GM18907 (cell line): ENCODE measurements at regions not wholly inside any gene's neighbourhood (a gene's known extent, or its start where the extent isn't known, plus 50 kb on each side); places are given as distances from the start of the nearest gene placed in this dataset.

Experiments
- ATAC-seq: cut with Tn5 transposase; IDR thresholded peaks from one replicate; pipeline ENCODE4 v1.9.1; 2021; ENCODE audit warnings: mild to moderate bottlenecking, moderate library complexity; ENCODE audit not compliant: unreplicated experiment

DNA sequence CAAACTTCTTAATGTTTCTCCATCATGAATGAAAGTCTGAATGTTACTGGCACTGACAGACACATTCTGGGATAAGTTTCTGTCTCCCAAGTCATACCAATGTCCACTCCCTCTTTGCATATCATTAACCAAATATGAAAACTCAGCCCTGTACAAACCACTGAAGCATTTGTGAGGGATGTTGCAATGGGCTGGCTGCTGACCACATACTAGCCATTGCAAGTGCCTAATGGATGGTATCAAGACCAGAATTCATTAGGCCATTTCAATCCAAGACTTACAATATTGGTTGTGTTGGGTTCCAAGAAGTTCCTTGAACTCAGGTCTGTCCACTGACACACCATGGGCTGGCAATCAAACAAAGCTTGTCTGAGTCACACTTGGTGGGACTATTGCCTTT lies 73.8 kb downstream of the CBLN2 start:
- no peak for ATAC-seq

DNA sequence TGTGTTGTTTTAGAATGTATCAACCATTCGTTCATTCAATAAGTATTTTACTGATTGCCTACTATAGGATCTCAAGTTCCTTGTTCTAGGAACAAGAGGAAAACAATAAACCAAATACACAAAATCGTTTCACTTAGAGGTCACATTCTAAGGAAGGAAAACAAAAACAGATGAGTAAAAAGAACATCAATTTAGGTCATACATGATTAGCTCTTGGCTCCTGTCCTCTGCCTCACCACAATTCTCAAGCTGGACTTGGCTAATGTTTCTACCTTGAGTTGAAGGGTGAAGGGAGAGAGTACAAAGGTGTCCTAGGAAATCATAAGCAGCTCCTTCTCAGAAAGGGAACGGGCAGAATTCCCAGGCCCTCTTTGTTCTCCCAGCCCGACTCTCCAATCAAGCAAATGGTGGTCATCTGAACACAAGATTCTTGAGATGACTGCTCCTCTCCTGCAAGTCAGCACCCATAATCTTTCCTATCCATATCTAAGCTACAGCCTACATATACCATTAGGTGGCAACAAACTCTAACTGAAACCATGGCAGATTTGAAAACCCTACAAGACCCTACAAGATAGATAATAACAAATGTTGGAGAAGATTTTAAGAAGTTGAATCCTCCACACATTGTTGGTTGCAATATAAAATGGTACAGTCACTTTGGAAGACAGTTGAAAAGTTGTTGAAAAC lies 76.0 kb downstream of the CBLN2 start:
- no peak for ATAC-seq

DNA sequence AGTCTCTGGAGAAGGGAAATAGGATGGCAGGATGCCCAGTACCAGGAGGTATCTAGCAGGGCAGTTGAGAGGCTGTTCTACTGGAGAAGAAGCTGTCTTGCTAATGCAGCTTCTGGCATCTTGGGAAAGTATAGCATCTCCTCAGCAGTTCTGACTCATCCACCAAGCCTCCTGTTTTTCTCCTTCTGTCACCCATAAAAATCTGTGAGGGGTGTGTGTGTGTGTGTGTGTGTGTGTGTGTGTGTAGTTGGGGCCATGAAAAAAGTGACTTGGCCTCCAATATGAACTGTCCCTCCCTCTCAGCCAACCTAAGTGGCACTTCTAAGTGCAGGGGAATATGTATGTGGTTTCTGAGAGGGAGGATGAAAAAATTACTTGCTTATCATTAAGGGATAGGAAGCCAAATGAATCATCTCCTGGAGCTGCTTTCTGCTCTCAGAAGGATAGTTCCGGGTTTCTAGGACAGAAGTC lies 83.9 kb downstream of the CBLN2 start:
- no peak for ATAC-seq

GRCh38 chr18:72458271-72458670 lies 85.9 kb downstream of the CBLN2 start:
- ATAC-seq: no peak

- ATAC-seq: no peak
Observed at GRCh38 chr18:72456802-72457201, 87.3 kb downstream of the CBLN2 start.

DNA sequence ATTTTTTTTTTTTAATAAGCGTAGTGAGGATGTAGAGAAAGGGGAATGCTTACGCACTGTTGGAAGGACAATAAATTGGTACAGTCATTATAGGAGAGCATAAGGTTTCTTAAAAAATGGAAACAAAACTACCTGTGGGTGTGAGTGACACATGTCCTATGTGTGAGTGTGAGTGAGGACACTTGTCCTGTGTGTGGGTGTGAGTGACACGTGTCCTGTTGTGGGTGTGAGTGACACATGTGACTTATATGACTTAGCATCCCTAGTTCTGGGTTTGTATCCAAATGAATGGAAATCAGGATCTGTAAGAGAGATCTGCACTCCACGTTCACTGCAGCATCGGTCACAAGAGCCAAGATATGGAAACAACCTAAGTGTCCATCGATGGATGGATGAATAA lies 91.8 kb downstream of the CBLN2 start:
- no peak for ATAC-seq

DNA sequence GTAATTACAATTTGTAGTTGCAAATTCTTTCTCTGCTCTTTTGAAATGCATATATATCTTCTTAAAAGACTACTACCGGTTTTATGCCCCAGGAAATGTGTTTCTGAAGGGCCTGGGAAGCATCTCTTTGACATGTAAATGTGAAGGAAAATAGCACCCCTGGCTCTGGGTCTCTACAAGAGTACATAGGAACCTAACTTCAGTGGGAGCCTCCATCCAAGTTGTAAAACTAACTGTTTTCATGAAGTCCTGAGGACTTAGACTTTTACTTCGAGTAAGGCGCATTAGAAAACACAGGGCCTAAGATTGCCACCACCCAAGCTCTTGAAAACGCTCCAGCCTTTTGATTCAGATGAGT lies 99.4 kb downstream of the CBLN2 start:
- ATAC-seq: no peak

DNA sequence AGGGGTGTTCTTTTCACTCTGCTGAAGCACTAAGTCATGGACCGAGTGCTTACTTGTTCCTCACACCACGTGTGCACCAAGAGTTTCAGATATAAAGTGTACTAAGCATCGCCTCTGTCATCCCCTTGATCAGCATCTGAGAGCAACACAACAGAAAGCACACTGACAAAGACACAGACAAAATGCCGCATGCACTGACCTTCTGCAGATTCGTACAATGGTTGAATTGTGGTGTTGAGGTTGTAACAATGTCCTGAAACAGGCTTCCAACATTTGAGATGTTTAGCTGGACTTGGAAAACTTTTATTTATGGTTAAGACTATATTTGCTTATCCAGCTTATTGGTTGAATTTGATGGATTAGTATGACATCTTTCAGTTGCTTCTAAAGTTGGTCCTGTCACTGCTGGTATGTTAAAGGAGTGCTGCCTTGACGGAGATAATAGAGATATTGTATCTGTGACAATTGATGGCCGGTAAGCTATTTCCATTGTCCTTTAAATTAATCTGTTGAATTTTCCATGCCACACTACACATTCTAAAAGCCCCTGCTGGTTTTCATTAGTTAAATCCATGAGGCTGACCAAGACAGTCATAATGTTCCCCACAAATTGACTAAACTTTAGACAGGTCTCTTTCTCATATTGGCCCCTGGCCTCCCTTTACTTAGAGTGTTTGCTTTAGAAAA lies 99.9 kb downstream of the CBLN2 start:
- ATAC-seq: no peak

GRCh38 chr18:72436401-72436800 lies 107.7 kb downstream of the CBLN2 start:
- ATAC-seq: no peak

DNA sequence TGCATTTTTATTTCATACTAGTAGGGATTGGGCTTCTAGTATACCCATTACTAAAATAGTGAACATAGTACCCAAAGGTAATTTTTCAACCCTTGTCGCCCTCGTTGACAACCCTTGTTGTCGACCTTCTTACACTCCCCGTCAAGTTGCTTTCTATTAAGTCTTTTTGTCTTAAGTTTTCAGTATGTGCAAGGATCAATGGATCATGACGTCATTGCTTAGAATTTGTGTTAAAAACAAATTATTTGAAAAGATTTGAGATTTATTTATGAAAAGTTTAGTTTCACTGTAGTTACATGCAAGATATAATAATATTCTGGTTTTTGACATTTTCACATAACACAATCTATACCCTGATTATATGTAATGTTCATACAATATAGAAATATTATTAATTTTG lies 110.4 kb downstream of the CBLN2 start:
- no peak for ATAC-seq

DNA sequence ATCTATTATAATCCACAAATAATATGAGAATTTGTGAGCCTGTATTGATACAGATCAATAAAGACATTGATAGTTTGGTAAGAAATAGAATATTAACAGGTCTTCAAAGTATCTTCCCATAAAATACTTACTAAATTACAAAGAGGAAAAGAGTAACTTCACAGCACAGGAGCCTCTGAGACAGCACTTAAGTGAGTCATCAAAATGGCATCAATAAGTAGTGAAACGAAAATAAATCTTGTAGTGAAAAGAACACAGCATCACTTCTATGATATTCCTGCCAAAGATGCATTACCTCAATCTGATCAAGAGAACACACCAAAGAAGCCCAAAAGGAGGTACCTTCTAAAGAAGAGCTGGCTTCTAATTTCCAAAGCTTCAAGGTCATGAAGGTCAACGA lies 116.4 kb downstream of the CBLN2 start:
- no peak for ATAC-seq

DNA sequence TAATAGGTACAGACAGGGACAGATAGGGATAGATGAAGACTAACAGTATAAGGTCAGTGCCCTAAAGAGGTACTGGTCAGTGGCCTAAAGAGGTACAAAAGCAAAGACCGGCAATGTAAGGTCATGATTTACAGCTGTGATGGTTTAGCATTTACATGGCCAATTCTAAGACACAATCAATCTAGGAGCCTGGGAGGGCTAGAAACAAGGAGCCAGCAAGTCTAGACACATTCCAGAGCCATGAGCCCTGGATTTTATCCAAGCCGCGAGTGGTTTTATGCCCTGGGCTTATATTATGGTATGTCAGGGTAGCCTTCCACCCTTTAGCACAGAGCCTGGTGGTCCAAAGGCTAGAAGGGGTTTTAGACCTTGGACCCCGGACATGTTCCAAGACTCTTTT lies 124.2 kb downstream of the CBLN2 start:
- no peak for ATAC-seq

- ATAC-seq: no peak
Observed at GRCh38 chr18:72412927-72413326, 131.2 kb downstream of the CBLN2 start.

- ATAC-seq: no peak
Observed at GRCh38 chr18:72411261-72411660, 132.9 kb downstream of the CBLN2 start.

DNA sequence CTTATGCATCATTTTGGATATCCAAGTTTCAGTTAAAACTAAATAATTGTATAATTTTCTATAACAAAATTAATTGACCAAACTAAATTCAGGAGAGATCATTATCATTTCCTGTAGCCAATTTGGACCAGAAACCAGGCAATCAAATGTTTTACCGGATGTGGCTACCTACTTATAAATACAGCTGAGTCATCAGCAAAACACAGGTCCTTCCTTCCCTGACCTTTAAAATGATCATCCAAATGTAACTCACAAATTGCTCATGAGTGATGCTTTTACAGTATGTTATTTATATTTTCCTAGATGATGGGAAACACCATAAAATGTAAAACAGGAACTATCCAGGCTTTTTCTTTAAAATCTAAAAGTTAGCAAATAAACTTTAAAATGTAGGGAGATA lies 133.7 kb downstream of the CBLN2 start:
- ATAC-seq: no peak

- ATAC-seq: no peak
Observed at GRCh38 chr18:72409903-72410302, 134.2 kb downstream of the CBLN2 start.

DNA sequence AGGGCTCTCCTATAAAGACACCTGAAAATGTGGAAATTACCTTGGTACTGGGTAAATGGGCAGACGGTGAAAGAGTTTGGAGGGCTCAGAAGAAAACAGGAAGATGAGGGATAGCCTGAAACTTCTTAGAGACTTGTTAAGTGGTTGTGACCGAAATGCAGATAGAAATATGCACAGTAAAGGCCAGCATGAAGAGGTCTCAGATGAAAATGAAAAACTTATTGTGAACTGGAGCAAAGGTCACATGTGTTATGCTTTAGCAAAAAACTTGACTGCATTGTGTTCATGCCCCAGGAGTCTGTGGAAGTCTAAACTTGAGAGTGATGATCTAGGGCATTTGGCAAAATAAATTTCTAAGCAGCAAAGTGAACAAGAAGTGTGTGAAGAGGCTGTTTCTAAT lies 137.1 kb downstream of the CBLN2 start:
- ATAC-seq: no peak

- no peak for ATAC-seq
Observed at GRCh38 chr18:72391951-72392350, 152.2 kb downstream of the CBLN2 start.

DNA sequence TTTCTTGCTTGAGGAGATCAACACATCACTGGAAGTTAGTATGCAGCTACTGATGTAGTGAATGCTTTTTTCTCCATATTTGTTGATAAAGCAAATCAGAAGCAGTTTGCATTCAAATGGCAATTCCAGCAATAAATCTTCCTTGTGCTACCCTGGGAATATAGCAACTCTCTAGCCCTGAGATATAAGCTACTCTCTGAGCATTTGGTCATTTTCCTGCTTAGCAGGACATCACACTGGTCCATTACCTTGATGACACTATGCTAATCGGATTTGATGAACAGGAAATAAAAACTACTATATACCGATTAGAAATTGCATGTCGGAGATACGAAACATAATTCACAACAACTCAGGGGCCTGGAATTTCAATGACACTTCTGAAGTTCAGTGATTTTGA lies 152.7 kb downstream of the CBLN2 start:
- ATAC-seq: no peak

DNA sequence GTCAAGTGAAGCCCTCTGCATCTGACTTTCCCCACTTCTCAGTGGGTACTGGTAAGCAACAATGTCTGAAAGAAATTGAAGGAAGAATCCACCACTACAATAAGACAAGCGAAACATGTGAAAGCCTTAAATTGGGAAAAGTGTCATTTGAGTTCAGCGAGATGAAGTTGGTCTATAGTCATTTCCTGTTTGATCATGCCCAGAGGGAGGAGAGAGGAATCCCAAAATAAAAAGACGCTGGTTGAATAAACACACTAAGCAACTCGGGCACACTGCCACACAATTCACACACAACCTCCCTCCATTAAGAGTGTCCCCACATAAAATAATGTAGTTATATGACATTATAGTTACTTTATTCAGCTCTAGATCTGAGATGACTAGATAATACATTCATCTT lies 166.1 kb downstream of the CBLN2 start:
- ATAC-seq: no peak

- no peak for ATAC-seq
Observed at GRCh38 chr18:72376256-72376655, 167.9 kb downstream of the CBLN2 start.

- no peak for ATAC-seq
Observed at GRCh38 chr18:72375618-72376017, 168.5 kb downstream of the CBLN2 start.

DNA sequence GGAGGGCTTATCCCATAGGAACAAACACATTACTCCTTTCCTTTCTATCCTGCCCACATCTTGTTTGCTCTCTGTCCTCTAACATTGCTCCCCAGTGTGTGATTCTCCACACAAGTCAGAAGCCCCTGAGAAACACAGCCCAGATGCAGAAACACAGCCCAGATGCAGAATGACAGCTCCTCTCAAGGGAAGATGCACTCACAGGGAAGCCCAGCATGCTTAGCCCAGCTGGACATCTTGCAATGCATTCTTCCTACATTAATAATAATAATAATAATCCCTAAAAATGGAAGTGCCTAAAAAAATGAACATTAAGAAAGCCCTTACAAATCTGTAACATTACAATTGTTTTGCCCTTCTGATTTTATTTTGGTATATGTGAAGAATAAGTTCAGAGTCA lies 172.1 kb downstream of the CBLN2 start:
- no peak for ATAC-seq
